ENCODE measurements at regions not wholly inside any gene's neighbourhood (a gene's known extent, or its start where the extent isn't known, plus 50 kb on each side); places are given as distances from the start of the nearest gene placed in this dataset.

DNA sequence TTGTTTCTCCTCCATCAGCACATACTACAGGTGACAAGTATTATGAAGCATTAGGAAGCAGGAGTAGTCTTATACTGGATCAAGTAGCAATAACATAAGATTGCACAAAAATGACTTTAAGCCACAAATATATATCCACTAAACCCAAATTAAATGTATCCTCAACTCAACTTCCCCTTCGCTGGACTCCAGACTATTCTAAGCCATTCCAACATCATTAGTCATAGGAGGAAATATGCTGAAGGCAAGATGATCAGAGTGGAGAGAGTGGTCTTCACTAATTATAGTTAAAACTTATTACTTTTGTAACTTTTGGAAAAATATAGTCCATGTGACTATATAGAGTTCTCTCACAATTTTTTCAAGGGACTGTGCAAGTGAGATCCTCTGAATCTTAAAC lies 390.7 kb upstream of the ZP4 start:
- DNase-seq (ENCODE audit: low spot score): peak; percentile 43

DNA sequence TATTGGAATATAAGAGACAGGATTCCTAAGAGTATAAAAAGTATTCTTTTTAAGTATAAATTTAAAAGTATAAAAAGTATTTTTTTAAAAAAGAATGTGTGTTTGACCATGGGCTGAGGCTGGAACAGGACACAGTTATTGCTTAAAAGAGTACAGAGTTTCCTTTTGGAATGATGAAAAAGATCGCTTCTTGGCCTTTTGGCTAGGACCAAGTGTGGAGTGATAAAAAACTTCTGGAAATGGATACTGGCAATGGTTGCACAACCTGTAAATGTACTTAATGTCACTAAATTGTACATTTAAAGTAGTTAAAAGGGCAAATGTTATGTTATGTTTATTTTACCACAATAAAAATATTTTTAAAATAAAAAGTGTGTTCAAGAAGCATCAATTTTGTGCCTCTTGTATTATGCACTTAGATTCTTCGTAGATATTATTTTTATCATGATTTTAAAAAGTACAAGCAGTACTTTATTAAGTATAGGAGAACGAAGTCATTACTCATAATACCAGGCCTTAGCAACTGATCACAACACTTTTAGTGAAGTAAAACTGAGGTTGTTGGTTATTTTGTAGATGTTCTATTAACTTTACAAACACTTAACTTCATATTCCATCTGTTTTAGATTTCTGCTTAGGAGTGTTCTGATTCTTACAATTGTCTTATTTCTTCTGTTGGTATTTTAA lies 389.1 kb upstream of the ZP4 start:
- DNase-seq (ENCODE audit: low spot score): no peak

DNA sequence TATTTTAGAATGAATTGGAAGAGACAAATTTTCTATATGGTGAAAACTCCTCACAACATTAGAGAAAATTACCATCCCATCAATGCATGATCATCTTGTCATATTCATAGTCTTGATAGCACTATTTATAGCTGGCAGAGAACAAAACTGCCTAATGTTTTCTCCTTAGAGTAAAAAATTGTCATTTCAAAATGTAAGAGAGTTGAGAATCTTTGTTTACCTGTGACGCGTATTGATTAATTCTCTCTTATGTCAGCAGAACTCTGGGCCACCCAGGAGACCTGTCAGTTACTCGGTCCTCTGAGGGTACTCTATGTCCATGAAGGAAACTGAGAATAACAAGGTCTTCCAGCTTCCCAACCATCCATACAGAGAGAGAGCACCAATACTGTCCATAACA lies 381.4 kb upstream of the ZP4 start:
- DNase-seq (ENCODE audit: low spot score): no peak

DNA sequence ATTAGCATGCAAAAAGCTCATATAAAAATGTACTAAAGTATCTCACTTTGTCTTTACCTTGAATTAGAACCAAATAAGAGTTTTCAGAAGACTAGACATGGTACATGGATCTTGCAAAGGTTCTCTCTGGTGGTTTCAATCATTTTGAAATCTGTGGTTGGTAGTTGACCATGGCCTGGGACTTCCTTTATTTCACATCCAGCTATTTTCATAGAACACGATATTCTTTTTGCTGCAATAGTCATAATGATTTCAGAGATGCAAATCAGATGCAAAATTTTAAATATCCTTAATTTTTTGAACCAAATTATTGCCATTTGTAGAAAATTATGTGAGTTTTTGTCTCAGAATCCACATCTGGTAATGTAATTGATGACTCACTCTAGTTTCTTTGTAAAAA lies 375.1 kb upstream of the ZP4 start:
- no peak for DNase-seq (ENCODE audit: low spot score)

DNA sequence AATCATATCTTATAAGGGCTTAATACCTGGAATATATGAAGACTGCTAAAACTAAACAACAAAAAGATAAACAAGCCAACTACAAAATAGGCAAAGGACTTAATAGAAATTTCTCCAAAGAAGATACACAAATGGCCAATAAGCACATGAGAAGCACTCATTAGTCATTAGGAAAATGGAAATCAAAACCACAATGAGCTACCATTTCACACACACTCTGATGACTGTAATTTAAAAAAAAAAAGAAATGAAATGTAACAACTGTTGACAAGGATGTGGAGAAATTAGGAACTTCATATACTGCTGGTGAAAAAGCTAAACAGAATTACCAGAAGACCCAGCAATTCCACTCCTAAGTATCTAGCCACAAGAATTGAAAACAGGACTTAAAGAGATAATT lies 374.2 kb upstream of the ZP4 start:
- no peak for DNase-seq (ENCODE audit: low spot score)

DNA sequence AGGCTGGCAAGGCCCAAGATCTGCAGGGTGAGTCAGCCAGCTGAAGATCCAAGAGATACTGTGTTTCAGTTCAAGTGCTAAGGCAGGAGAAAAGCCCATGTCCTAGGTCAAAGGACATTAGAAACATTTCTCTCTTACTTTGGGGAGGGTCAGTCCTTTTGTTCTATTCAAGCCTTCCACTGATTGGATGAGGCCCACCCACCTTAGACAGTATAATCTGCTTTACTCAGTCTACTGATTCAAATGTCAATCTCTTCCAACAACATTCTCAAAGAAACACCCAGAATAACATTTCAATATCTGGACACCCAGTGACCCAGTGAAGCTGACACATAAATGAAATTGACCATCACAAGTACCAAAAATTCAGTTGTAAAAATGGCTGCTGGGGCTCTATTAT lies 367.8 kb upstream of the ZP4 start:
- no peak for DNase-seq (ENCODE audit: low spot score)

DNA sequence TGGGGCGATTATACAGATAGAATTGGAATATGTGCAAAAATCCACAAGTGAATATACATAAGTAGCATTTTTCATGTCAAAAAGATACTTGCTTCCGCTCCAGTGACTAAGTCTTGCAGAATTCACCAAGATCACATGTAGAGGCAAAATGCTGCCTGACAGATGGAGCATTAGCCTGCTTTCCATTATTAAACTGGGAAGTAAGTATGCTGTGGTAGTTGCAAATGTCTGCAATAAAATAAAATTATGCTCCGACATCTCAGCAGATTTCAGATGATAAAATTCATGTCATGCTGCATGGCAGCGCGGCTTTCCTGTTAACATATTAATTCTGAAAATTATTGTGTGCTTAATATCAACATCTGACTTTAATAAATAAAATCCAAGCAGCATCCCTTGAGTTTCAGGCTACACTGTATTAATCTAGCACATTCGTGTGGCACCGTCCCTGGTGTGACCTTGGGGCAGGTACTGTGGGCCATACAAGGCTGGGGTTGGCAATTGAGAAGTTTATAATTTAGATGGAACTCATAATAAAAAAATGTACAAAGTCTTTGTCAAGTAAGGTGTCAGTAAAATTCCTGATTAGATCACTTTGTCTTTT lies 366.4 kb upstream of the ZP4 start:
- no peak for DNase-seq (ENCODE audit: low spot score)

DNA sequence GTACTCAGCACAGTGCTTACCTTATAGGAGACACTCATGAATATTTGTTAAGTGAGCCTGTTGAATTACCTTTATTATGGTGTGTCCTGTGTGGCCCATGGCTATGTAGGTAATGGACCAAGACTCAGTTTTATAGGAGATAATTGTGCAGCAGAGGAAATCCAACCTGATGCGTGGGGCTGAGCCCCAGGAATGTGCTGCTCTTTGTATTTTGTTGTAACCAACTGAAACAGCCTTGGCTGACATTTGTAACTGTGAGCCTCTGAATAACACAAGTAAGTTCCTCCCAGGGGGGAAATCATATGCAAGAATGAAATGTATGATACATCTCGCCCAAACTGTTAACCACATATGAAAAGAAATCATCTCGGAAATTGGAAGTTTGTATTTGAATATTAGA lies 364.2 kb upstream of the ZP4 start:
- DNase-seq (ENCODE audit: low spot score): no peak

DNA sequence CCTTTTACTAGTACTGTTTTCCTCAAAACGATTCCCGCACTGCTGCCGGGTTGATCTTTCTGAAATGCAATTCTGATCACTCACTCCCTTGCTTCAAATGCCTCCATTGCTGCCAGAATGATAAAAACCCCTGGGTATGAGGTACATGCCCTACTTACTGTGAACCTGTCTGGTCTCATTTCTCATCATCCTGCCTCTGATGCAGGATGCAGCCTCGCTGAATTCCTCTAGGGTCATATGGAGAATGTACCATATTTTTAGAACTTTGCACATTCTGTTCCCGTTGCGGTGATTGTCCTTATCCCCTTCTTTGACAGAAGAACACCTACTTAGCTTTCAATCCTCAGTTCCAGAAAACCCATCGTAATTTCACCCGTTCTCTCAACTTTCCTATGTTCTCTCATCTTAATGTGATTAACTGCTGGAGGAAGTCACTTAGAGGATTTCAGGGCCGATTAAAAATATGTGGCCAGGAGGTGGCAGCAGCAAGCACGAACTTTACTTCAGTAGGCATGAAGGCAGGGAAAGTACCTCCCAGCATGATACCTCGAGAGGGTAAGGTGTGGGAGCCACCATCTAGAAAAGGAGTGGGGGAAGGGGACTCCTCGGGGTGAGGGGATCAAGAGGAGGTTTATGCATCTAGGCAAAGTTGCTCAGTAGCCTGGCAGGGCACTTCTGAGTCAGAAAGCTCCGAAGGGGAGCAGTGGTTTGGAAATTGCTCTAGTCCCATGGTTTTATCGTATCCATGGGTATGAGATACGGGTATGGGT lies 361.5 kb upstream of the ZP4 start:
- peak; percentile 76 for DNase-seq (ENCODE audit: low spot score)

DNA sequence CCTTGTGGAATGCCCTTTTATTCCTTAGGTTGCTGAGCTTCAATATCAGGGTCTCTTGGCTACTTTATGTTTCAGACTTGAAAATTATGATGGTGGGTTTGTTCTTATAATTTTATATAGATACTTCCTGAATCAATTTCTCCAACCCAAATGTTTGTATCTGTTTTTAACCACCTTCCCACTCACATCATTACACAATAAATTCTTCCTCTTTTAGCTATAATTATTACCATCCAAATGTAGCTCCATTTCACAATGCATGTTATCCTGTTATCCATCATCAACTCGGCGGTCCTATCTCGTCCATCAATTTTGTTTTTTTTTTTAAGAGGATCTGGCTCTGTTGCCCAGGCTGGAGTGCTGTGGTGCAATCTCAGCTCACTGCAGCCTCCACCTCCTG lies 357.6 kb upstream of the ZP4 start:
- DNase-seq (ENCODE audit: low spot score): no peak

DNA sequence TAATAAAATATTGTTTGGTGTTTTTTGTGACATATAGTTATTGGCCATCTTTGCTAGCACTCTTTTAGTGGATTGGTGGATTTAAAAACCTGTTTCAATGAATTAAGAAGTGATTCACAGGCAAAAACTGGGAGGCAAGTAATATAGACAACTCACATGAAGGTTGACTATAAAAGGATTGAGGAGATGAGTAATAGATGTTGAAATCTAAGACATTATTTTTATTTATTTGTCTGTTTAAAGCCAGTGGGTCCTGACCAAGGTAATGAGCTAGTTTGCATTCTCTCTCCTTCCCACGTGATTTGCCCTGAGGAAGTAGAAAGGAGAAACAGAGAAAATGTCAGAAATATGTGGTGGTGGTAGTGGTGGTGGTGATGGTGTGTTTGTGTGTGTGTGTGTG lies 351.5 kb upstream of the ZP4 start:
- DNase-seq (ENCODE audit: low spot score): peak; percentile 19

DNA sequence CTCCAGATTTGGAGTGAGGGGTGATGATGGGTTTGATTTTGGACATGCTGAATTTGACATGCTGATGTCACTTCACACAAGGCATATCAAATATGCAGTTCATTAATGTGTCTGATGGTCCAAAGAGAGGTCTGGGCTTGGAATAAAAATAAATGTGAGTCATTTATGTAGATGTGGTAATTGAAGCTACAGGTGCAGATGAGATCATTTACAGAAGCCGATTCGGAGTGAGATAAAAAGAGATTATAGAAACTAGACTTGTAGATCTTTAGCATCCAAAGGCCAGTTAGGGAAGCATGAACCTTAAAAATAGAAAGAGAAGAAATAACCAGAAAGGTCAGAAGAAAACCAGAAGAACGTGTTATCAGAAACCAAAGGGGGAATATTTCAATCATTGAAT lies 350.9 kb upstream of the ZP4 start:
- DNase-seq (ENCODE audit: low spot score): no peak

DNA sequence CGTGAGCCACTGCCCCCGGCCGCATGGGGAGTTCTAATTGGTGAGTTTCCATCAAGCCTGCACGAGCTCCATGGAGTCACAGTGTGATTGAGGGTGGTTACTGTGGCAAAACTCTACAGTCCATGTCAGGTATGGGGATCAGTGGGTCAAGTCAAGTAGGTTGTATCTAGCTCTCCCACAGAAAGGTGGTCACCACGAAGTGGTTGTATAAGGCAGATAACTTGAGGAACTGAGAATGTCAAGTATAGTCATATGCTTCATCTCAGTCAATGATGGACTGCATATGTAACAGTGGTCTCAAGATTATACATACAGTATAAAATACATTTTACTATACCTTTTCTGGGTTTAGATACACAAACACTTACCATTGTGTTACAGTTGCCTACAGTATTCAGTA lies 348.6 kb upstream of the ZP4 start:
- no peak for DNase-seq (ENCODE audit: low spot score)

DNA sequence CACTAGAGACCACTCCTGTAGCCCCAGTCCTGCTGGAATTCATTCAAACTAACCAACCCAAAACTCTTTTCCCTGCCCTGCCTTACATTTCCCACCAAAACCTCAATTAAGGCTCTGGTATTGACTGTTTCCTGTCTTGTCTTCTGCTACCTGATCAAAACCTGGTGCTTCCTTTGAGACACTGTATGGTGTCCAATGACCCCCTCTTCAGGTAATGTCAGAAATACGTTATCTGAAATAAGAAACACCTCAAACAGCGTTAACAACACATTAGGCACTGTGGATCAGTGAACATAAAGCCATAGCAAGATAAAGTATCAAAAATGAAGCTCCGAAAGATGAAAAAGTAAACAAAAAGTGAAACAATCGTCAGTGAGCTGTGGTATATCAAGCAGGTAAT lies 343.2 kb upstream of the ZP4 start:
- no peak for DNase-seq (ENCODE audit: low spot score)

DNA sequence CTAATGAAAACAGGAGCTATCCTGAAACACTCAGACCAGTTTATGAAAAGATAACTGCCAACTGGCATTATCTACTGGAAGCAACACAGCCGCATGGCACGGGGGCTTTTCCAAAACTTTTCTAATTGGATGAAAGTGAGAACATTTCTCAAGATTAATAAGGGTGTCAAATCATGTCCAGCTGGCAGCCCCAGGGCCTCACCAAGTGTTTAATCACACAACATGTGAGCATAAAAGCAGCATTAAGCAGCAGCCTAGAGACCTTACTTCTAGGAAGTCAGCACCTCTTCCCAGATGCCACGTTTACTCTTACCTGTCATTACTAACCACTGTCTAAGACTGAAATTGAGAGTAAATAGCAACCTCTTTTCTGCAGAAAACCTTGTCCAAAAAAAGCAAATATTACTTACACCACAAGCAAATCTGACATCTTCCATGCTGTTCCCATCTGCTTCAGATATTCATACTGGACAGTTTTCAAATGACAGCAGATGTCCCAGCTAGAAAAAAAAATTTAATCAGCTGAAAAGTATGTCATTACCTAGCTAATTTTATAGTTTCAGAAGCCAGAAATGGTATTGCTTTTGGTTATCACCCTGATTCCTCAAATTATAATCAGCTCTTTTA lies 341.5 kb upstream of the ZP4 start:
- no peak for DNase-seq (ENCODE audit: low spot score)

DNA sequence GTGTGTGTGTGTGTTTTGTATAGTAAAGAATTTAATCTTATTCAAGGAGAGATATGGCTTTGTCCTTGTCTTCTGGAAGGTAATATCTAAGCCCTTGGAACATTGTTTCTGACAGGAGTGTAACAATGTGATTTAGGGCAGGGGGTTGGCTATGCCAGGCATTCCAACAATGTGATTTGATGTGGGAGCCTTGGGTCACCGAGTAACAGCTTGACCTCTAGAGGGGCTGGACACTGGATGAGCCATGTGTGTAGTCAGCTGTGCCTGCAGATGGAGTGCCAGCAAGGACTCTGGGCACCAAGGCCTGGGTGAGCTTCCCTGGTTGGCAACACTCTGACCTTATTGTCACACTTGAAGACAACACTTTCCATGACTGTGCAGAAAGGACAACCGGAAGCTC lies 336.1 kb upstream of the ZP4 start:
- DNase-seq (ENCODE audit: low spot score): peak; percentile 46

DNA sequence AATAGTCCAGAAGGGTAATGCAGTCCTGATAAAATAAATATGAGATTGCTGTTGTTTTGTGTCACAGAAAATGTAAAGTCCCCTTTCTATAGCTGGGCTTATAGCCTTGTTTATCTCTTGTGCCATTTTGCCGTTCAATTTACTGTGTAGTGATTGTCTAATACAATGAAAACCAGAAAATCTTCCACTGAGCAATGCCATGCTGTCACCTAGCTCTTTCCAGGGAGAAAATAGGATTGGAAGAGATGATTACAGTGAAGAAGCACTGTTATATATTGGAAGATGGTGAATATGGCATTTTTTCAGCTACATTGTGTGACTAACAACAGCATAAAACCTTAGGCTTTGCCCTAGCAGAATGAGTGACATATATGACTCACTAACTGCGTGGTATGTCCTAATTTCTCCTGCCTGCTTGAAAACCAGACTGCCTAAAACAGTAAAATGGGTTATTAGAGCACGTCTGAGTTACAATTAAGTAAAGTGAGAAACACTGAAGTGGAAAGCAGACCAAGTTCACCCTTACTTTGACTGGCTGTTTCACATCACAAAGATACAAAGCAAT lies 332.4 kb upstream of the ZP4 start:
- peak; percentile 67 for DNase-seq (ENCODE audit: low spot score)

DNA sequence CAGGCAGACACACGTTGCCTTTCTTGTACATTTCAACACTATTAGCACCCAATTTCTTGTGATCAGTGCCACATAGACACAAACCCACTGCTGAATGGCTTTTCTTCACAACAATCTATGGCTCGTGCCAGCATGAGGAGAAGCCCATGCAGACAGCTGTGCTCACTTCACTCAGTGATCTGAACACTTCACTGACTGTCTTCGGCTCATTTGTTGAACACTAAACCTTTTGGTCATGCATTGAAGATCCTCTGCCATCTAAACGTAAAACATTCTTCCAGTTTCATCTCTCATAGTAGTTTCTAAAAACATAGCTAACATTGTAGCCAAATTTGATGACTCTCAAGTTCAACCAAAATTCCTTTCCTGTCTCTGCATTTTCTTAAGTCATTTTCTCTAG lies 331.0 kb upstream of the ZP4 start:
- no peak for DNase-seq (ENCODE audit: low spot score)

DNA sequence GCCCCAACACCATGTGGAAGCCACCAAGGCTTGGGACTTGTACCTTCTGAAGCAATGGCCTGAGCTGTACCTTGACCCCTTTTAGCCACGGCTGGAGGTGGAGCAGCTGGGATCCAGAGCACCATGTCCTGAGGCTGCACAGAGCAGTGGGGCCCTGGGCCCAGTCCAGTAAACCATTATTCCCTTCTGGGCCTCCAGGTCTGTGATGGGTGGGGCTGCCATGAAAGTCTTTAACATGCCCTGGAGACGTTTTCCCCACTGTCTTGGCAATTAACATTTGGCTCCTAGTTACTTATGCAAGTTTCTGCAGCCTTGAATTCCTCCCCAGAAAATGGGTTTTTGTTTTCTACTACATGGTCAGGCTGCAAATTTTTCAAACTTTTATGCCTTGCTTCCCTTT lies 323.7 kb upstream of the ZP4 start:
- DNase-seq (ENCODE audit: low spot score): no peak

DNA sequence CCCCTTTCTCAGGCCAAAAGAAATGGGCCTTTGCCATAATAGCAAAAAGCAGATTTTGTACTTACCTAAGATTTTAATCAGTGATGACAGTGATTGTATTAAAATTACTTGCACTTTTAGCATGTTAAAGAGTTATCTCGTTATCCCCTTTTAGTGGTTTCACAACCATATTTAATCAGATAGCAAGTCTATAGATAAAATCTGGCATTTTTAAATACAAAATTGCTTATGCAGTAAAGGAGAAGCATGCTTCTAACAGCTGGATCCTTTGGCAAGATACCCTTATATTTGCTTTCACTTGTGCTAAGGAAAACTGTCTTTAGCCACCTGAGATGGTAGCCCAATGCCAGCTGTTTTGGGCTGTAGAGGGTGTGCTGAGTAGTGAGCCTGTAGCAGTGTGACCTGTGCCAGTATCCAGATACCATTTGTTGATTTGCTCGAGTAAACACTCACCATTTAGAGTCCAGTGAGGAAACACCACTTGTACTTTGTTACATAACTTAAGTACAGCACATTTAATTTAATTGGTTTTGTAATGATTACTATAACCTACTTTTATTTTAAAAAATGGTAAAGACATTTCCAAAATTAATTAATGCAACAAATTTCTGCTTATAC lies 314.4 kb upstream of the ZP4 start:
- no peak for DNase-seq (ENCODE audit: low spot score)

DNA sequence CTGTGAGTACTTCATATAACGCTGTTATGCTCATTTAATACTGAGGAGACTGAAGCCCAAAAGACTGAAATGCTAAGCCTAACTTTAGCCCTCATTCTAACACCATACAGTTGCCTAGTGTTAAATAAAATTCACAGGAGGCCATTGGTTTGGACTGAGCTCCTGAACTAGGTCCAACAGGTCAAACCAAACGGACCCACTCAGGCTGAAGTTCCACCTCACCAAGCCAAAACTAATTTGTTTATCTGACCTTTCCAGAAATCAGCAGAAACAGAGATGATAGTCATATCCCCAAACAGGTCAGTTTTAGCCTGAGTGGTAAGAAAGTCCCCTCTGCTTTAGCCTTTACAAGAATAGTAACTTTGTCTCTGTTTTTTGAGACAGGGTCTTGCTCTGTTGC lies 311.3 kb upstream of the ZP4 start:
- no peak for DNase-seq (ENCODE audit: low spot score)

DNA sequence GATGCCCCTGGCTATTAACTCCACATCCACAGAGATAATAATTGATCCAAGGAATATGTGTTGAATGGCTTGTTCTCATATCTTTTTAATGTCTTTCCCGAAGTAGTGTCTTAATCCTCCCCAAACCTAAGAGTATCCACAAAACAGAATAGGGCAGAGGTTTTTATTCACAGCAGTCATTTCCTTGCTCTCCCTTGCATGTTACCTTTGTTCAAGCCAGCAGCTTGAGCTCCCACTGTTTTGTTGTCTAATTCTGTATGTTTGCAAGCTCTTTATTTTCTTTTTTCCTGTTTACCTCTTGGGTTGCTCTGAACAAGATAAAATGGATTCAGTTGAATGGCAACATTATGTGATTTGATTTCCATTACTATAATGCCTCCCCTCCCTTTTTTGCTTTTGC lies 308.6 kb upstream of the ZP4 start:
- DNase-seq (ENCODE audit: low spot score): no peak
